ENCODE measurements at regions not wholly inside any gene's neighbourhood (a gene's known extent, or its start where the extent isn't known, plus 50 kb on each side); places are given as distances from the start of the nearest gene placed in this dataset.
A peak's percentile ranks its signal among the peaks of the same experiment; 100 is the strongest.
"Not testable (repeated sequence)": the region's sequence is repeated elsewhere in the genome, so short reads cannot be mapped to it uniquely, and the experiment has no call there.

- DNase-seq = no peak
Measured at GRCh38 chr11:134978388-134979088, 566.5 kb upstream of the B3GAT1 start.

DNA sequence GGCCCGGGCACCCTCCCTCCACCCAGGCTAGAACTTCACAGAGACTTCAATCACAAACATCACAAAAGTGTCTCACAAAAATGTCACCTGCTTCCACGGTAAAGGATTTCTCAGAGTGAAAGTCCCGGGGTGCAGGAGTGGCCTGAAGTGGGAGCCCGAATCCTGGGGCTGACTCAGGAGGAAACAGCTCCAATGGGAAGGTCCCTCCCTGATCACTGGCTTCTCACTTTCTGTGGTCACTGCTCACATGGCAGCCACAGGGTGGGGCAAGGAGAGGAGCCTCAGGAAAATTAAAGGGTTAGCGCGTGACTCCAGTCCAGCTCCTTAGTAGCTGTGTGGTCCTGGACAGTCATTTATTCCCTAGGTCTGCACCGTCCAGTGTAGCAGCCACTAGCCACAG lies 564.5 kb upstream of the B3GAT1 start:
- DNase-seq = no peak

DNA sequence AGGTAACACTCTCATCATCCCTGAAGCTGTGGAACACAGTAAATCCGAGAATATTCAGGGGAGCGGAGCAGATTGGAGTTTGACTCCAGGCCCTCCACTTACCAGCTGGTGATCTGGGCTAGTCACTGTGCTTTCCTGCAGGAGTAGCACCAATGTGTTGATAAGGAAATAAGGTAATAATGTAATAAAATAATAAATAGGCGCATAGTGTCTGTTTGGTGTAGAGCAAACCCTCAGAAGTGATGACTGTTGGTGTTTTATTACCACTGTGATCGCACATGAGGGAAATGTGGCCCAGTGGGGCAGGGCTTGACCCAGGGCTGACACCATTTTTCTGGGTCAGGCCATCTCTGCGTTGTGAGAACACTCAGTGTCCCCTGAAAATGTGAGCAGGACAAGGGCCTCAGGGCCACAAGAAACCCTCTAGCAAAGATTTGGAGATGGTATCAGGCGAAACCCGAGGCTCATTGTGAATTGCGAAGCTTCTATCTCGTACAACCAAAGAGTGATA lies 563.9 kb upstream of the B3GAT1 start:
- no peak for DNase-seq

GRCh38 chr11:134973801-134974200 lies 561.8 kb upstream of the B3GAT1 start:
- DNase-seq = no peak

GRCh38 chr11:134971381-134971780 lies 559.3 kb upstream of the B3GAT1 start:
- no peak for DNase-seq

DNA sequence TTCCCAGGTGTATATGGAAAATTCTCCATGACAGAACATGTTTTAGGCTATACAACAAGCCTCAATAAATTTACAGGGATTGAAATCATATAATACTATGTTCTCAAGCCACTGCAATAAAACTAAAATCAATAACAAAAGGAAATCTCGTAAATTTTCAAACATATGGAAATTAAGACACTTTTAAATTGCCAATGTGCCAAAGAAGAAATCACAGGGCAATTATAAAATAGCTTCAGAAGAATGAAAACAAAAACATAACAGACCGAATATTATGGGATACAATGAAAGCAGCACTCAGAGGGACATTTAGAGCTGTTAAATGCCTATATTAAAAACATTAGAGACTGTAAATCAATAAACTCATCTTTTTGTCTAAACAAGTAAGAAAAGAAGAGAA lies 555.7 kb upstream of the B3GAT1 start:
- no peak for DNase-seq

- DNase-seq = not testable (repeated sequence)
Measured at GRCh38 chr11:134961386-134961785, 549.3 kb upstream of the B3GAT1 start.

DNA sequence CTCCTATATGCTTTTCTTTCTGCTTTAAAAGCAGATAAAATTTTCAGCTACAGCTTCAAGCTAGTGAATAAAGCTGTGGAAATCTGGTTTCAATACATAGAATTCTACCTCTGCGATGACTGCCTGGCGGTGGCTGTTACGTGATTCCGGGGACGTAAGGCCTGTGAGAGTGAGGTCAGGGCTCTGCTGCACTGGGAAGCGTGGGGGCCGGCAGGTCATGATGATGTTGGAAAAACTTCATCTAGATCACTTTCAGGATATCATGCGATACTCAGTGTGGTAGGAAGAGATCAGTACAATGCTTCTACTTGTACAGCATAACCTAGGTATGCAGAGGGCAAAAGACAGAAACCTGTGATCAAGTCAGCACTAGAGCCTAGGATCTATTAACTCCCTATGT lies 546.8 kb upstream of the B3GAT1 start:
- DNase-seq = no peak

GRCh38 chr11:134958336-134958640 lies 546.2 kb upstream of the B3GAT1 start:
- no peak for DNase-seq

GRCh38 chr11:134957540-134958335 lies 545.7 kb upstream of the B3GAT1 start:
- DNase-seq = no peak

- DNase-seq = no peak
Measured at GRCh38 chr11:134956450-134957210, 544.6 kb upstream of the B3GAT1 start.

- DNase-seq = not testable (repeated sequence)
Measured at GRCh38 chr11:134955970-134956369, 543.9 kb upstream of the B3GAT1 start.

DNA sequence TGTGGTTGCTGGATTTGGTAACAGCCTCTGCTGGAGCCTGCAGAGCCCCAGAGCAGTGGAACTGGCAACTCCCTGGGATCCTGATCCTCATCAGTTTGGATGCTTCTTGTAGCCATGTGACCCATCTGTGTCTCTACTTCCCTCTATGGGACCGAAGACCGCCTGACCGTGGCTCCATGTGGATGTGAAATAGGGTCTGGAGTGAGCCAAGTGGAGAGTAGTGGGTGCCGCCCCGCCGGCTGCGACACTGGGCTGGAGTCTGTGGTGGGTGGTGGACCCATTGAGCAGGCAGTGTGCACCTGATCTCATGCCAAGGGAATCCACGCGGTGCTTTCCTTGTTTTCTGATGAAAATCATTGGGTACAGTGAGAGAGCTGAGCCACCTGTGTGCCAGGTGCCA lies 543.2 kb upstream of the B3GAT1 start:
- DNase-seq = no peak

DNA sequence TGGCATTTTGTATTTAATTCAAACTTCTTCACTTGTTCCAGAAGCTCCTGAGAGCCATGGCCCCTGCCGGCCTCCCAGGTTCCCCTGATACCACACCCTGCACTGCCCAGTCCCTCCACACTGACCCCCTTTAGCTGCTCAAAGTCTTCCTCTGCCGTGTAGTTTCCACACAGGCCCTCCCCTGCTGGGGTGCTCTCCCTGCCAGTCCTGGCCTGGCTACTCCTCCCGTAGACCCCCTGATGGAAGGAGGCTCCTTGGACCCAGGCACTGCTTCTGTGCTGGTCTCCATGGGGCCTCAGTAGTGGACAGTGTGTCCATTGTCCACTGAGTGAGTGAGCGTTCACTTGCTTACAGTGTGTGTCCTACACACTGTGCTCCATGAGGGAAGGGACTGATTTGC lies 542.4 kb upstream of the B3GAT1 start:
- DNase-seq = not testable (repeated sequence)

DNA sequence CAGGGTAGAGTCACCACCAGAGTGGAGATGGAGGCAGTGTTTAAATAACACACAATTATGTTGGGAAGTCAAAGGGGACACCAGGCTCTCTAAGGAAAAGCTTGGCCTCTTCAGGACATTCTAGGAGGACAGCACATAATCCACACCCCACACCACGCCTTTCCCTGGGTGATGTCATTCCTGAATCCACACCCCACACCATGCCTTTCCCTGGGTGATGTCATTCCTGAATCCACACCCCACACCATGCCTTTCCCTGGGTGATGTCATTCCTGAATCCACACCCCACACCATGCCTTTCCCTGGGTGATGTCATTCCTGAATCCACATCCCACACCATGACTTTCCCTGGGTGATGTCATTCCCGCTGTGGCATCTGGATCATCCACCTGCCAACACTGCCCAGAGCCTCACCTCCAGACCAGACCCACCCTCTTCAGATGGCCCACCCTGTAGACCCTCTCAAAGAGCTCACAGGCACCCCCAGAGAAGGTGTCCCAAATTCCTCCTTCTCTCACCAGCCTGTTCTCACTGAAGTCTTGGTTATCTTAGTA lies 541.5 kb upstream of the B3GAT1 start:
- DNase-seq = not testable (repeated sequence)

DNA sequence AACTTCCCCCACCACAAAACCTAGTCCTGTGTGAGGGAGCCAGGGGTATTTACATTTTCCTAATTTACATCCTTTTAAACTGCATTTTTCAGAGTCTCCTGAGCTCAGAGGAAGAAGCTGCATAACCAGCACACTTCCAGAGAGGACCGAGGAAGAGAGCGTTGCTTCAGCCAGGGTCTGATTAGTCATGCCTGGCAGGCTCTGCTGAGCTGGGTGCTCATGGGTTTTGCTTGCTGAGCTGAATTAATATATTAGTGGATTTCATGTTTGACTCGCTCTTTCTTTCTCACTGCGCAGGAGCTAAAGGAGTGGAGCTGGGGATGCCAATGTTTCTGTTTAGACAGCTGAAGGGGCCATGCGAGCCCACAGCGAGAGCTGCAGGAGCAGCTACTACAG lies 539.3 kb upstream of the B3GAT1 start:
- peak; percentile 72 for DNase-seq

GRCh38 chr11:134950692-134951304 lies 538.8 kb upstream of the B3GAT1 start:
- no peak for DNase-seq

GRCh38 chr11:134949121-134950090 lies 537.4 kb upstream of the B3GAT1 start:
- DNase-seq = no peak

- no peak for DNase-seq
Measured at GRCh38 chr11:134947556-134947955, 535.5 kb upstream of the B3GAT1 start.

DNA sequence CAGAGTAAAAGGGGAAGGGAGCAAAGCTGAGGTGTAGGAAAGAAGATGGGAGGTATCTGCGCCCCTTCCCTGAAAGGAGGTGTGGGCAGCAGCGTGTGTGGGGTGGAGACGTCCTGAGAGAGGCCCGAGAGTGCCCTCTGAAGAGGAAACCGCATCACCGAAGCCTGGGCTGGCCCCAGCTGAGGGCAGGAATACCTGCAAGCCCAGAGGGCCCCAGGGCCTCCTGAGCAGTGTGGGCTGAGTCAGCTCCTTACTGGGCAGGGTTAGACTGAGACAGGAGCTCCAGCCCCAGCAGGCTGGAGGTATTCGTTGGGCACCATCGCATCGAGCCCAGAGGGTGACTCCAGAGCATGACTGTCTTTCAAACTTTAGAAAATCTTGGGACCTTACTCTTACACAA lies 534.0 kb upstream of the B3GAT1 start:
- no peak for DNase-seq

- no peak for DNase-seq
Measured at GRCh38 chr11:134944986-134945385, 532.9 kb upstream of the B3GAT1 start.

All from muscle of arm (tissue), 1 donor.